Body of pancreas (tissue), 4 donors: ENCODE measurements at regions not wholly inside any gene's neighbourhood (a gene's known extent, or its start where the extent isn't known, plus 50 kb on each side); places are given as distances from the start of the nearest gene placed in this dataset.

ENCODE experiments used
- ATAC-seq: fragments of 150-250 bp; one replicate; pipeline ENCODE4 v1.9.1; 2016
- DNase-seq, 4 donors: peaks; one replicate each; pipeline ENCODE4 v3.0.0-alpha.2; 2019
- H3K27ac ChIP-seq, 4 donors: fragments of 200-600 bp; sonication (generic); 1 replicate in 3 of 4; 2 replicates in 1 of 4; pipeline versions ENCODE4 v1.5.1 to v1.6.1; 2016 to 2019; ENCODE audit warnings: mild to moderate bottlenecking in 1 of 4, mixed read lengths in 1 of 4, moderate library complexity in 1 of 4
- H3K27me3 ChIP-seq, 2 donors: fragments of 200-600 bp; sonication (generic); one replicate each; pipeline ENCODE4 v1.6.0; 2016; ENCODE audit warnings: mild to moderate bottlenecking in 1 of 2
- H3K36me3 ChIP-seq, 2 donors: fragments of 200-600 bp; sonication (generic); replicated peaks in 1 of 2; 2 replicates each; pipeline ENCODE4 v1.5.1; 2016; ENCODE audit warnings: low read depth in 2 of 2; ENCODE audit not compliant: insufficient read depth in 1 of 2
- H3K4me1 ChIP-seq: fragments of 200-600 bp; sonication (generic); one replicate; pipeline ENCODE4 v1.6.0; 2016
- H3K4me3 ChIP-seq, 2 donors: fragments of 200-600 bp; sonication (generic); 1 replicate in 1 of 2; 2 replicates in 1 of 2; pipeline ENCODE4 v1.5.1; 2016 to 2019
- H3K9me3 ChIP-seq, 3 donors: fragments of 200-600 bp; sonication (generic); 1 replicate in 2 of 3; 2 replicates in 1 of 3; pipeline ENCODE4 v1.5.1; 2016
- CTCF ChIP-seq, 7 experiments: fragments of 450-650 bp in 4 of 7; fragments of 200-600 bp in 3 of 7; sonication (generic) in 3 of 7; IDR thresholded peaks; one replicate each; pipeline ENCODE4 v1.5.1; 2016 to 2019; ENCODE audit warnings: antibody characterized with exemption in 7 of 7
- POLR2A ChIP-seq, 3 donors: fragments of 450-650 bp; IDR thresholded peaks; one replicate each; pipeline ENCODE4 v1.6.1; 2016; ENCODE audit warnings: antibody characterized with exemption in 3 of 3, mild to moderate bottlenecking in 2 of 3
- WGBS, 2 donors: methylation state at CpG; one replicate each; pipeline ENCODE4 v1.1.5; 2017; 5-methylcytosine and 5-hydroxymethylcytosine counted together
- intact Hi-C: fragments of 100-400 bp; cut with DNase I; formaldehyde crosslinking; loops from one replicate; pipeline ENCODE4 v1.15.1; 2023

GRCh38 chr2:55763721-55764120 is 70.1 kb upstream of the PNPT1 start:
- Histone ChIP-seq H3K36me3 (no peaks in the 10 kb centered on the region), H3K9me3 (no peaks in the 10 kb centered on the region), H3K27me3 (no peaks in the 10 kb centered on the region), H3K4me3 (no peak overlapping the region), H3K27ac (no peak overlapping the region), H3K4me1 (no peaks in the 10 kb centered on the region)
- DNase-seq (no peak), ATAC-seq (no peak)
- no peak for TF ChIP-seq CTCF (IDR thresholded peaks at IDR 0.05)
- no peak for TF ChIP-seq POLR2A (IDR thresholded peaks at IDR 0.05)
- WGBS, 2 donors, result 81 to 85% methylated on average over 1 of the region's 1 CpG
- intact Hi-C loops, result loop anchor here (10.0 kb wide), 1 partner anchor 191 kb away; no protein-coding TSS in a partner anchor

DNA sequence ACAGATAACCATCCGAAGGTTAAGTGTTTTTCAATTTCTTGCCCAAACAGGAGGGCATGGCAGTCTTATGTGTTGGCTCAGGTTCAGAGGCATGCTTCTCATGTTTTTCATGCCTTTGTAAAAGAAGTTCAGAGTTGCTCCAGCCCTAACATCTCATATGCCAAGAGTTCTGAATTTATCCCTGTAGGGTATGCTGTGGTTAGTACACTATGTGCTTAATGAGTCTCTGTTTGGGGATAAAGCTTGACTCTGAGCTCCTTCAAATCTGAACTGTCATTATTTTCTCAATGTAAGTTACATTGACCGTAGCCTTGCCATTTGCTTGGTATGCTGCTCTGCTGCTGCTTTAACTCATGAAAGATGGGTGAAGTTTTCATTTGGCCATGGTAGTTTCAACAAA is 67.9 kb upstream of the PNPT1 start:
- H3K27me3 ChIP-seq, result no peaks in the 10 kb centered on the region
- H3K36me3 ChIP-seq, result no peaks in the 10 kb centered on the region
- no peak overlapping the region for H3K4me3 ChIP-seq
- WGBS, 2 donors, result 62 to 75% methylated on average over 2 of the region's 2 CpGs
- TF ChIP-seq CTCF (IDR thresholded peaks at IDR 0.05) (no peak), POLR2A (IDR thresholded peaks at IDR 0.05) (no peak)
- no peak overlapping the region for H3K27ac ChIP-seq
- DNase-seq, result no peak
- H3K9me3 ChIP-seq, result no peaks in the 10 kb centered on the region
- H3K4me1 ChIP-seq, result no peaks in the 10 kb centered on the region
- peak; percentile 35 for ATAC-seq
- intact Hi-C loops, result loop anchor here (10.0 kb wide), 1 partner anchor 193 kb away; no protein-coding TSS in a partner anchor

DNA sequence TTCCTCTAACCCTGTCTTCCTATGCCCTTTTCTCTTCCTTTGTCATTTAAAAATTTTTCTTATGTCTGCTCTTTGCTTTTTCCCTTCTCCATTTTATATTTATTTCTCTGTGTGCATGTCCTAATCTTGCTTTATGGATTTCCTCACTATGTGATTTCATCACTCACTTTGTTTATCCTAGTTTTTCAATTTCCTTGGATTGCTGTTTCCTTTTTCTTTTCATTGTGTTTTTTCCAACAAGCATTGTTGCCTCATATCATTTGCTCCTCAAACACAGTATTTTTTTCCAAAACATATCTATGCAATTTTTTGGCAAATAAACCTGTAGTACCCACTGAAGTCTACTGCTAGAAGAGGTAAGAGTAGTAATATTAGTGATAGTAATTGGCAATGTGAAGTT is 67.4 kb upstream of the PNPT1 start:
- Histone ChIP-seq H3K36me3 (no peaks in the 10 kb centered on the region), H3K9me3 (no peaks in the 10 kb centered on the region), H3K27me3 (no peaks in the 10 kb centered on the region), H3K4me1 (no peaks in the 10 kb centered on the region), H3K4me3 (no peak overlapping the region), H3K27ac (no peak overlapping the region)
- no peak for ATAC-seq
- intact Hi-C loops, result loop anchor here (10.0 kb wide), 1 partner anchor 194 kb away; no protein-coding TSS in a partner anchor
- TF ChIP-seq CTCF (IDR thresholded peaks at IDR 0.05), result no peak
- no peak for TF ChIP-seq POLR2A (IDR thresholded peaks at IDR 0.05)
- DNase-seq, result no peak

GRCh38 chr2:55760125-55760524 is 66.5 kb upstream of the PNPT1 start:
- DNase-seq, result no peak
- H3K36me3 ChIP-seq, result no peaks in the 10 kb centered on the region
- no peaks in the 10 kb centered on the region for H3K9me3 ChIP-seq
- intact Hi-C loops, result loop anchor here (10.0 kb wide), 1 partner anchor 195 kb away; no protein-coding TSS in a partner anchor
- H3K27ac ChIP-seq, result no peak overlapping the region
- H3K27me3 ChIP-seq, result no peaks in the 10 kb centered on the region
- no peak overlapping the region for H3K4me3 ChIP-seq
- H3K4me1 ChIP-seq, result no peaks in the 10 kb centered on the region
- no peak for ATAC-seq
- TF ChIP-seq CTCF (IDR thresholded peaks at IDR 0.05) (no peak), POLR2A (IDR thresholded peaks at IDR 0.05) (no peak)
- WGBS, 2 donors, result 94% methylated on average over 2 of the region's 2 CpGs

- WGBS, 2 donors, result 55 to 63% methylated on average over 5 of the region's 5 CpGs
- intact Hi-C loops, result no loop called here
- Histone ChIP-seq H3K4me3 (no peak overlapping the region), H3K27me3 (no peaks in the 10 kb centered on the region), H3K4me1 (no peaks in the 10 kb centered on the region), H3K27ac (no peak overlapping the region), H3K36me3 (no peaks in the 10 kb centered on the region), H3K9me3 (no peaks in the 10 kb centered on the region)
- no peak for ATAC-seq
- no peak for DNase-seq
- TF ChIP-seq POLR2A (IDR thresholded peaks at IDR 0.05) (no peak), CTCF (IDR thresholded peaks at IDR 0.05) (no peak)
Measured at GRCh38 chr2:55759271-55759921, 65.8 kb upstream of the PNPT1 start.
